Chondrocyte (in vitro differentiated cells): ENCODE measurements at regions not wholly inside any gene's neighbourhood (a gene's known extent, or its start where the extent isn't known, plus 50 kb on each side); places are given as distances from the start of the nearest gene placed in this dataset.

ENCODE experiments used
- DNase-seq: peaks from one replicate; pipeline ENCODE4 v3.0.0; 2021; ENCODE audit warnings: mixed read lengths, low spot score
- H3K27ac Mint-ChIP-seq: one replicate; pipeline ENCODE4 v1.8.0; 2021; ENCODE audit warnings: mild to moderate bottlenecking, moderate library complexity, mixed read lengths; ENCODE audit not compliant: unreplicated experiment
- H3K27me3 Mint-ChIP-seq: 2 replicates; pipeline ENCODE4 v1.8.0; 2021; ENCODE audit warnings: low read depth, mixed read lengths
- H3K36me3 Mint-ChIP-seq: 2 replicates; pipeline ENCODE4 v1.8.0; 2021; ENCODE audit warnings: low read depth, mixed read lengths
- H3K4me1 Mint-ChIP-seq: 2 replicates; pipeline ENCODE4 v1.8.0; 2021; ENCODE audit warnings: low read depth, mild to moderate bottlenecking, mixed read lengths
- H3K4me3 Mint-ChIP-seq: one replicate; pipeline ENCODE4 v1.8.0; 2021; ENCODE audit warnings: mild to moderate bottlenecking, moderate library complexity, mixed read lengths; ENCODE audit not compliant: unreplicated experiment
- H3K9me3 Mint-ChIP-seq: 2 replicates; pipeline ENCODE4 v1.8.0; 2021; ENCODE audit warnings: low read depth, mixed read lengths
- CTCF ChIP-seq: fragments of 200-600 bp; sonication (generic); IDR thresholded peaks from 2 replicates; pipeline ENCODE4 v1.5.0; 2021; ENCODE audit warnings: antibody characterized with exemption, mild to moderate bottlenecking, moderate library complexity

GRCh38 chr2:118596620-118597019 lies 250.8 kb downstream of the EN1 start:
- no peak overlapping the region for H3K4me3 Mint-ChIP-seq
- H3K27ac Mint-ChIP-seq: no peak overlapping the region
- H3K27me3 Mint-ChIP-seq: peaks cover 6% of the 10 kb centered on the region
- no peaks in the 10 kb centered on the region for H3K36me3 Mint-ChIP-seq
- TF ChIP-seq CTCF: no peak
- peaks cover 27% of the 10 kb centered on the region for H3K9me3 Mint-ChIP-seq
- no peak for DNase-seq
- H3K4me1 Mint-ChIP-seq: no peaks in the 10 kb centered on the region

GRCh38 chr2:118593257-118593656 lies 254.2 kb downstream of the EN1 start:
- Mint-ChIP-seq H3K4me3 (no peak overlapping the region), H3K27ac (no peak overlapping the region), H3K4me1 (no peaks in the 10 kb centered on the region), H3K27me3 (peaks cover 12% of the 10 kb centered on the region), H3K36me3 (no peaks in the 10 kb centered on the region), H3K9me3 (peaks cover 11% of the 10 kb centered on the region)
- DNase-seq: no peak
- no peak for TF ChIP-seq CTCF

GRCh38 chr2:118591223-118591622 lies 256.2 kb downstream of the EN1 start:
- no peak for DNase-seq
- Mint-ChIP-seq H3K36me3 (no peaks in the 10 kb centered on the region), H3K4me3 (no peak overlapping the region), H3K4me1 (no peaks in the 10 kb centered on the region), H3K27ac (no peak overlapping the region), H3K27me3 (peaks cover 18% of the 10 kb centered on the region), H3K9me3 (peaks cover 3% of the 10 kb centered on the region)
- TF ChIP-seq CTCF: no peak

GRCh38 chr2:118589721-118590120 lies 257.7 kb downstream of the EN1 start:
- no peak for TF ChIP-seq CTCF
- no peak for DNase-seq
- Mint-ChIP-seq H3K27ac (no peak overlapping the region), H3K4me3 (no peak overlapping the region), H3K27me3 (peaks cover 18% of the 10 kb centered on the region), H3K36me3 (no peaks in the 10 kb centered on the region), H3K4me1 (no peaks in the 10 kb centered on the region), H3K9me3 (peaks cover 3% of the 10 kb centered on the region)

GRCh38 chr2:118588850-118589249 lies 258.6 kb downstream of the EN1 start:
- Mint-ChIP-seq H3K27me3 (peaks cover 18% of the 10 kb centered on the region), H3K4me3 (no peak overlapping the region), H3K4me1 (no peaks in the 10 kb centered on the region)

More at GRCh38 chr2:118588850-118589249, 258.6 kb downstream of the EN1 start:
- Mint-ChIP-seq H3K27ac (no peak overlapping the region), H3K9me3 (peaks cover 2% of the 10 kb centered on the region), H3K36me3 (no peaks in the 10 kb centered on the region)
- no peak for DNase-seq
- no peak for TF ChIP-seq CTCF
